ENCODE measurements at regions not wholly inside any gene's neighbourhood (a gene's known extent, or its start where the extent isn't known, plus 50 kb on each side); places are given as distances from the start of the nearest gene placed in this dataset.
"Not testable (repeated sequence)": the region's sequence is repeated elsewhere in the genome, so short reads cannot be mapped to it uniquely, and the experiment has no call there.

- no peak for TF ChIP-seq CTCF (conservative IDR thresholded peaks at IDR 0.05; ENCODE audit: low read depth, low read length)
- no peak overlapping the region for H3K4me3 ChIP-seq (ENCODE audit: low read depth, low read length)
- DNase-seq (ENCODE audit: low read depth), result no peak
Observed at GRCh38 chr20:40868551-40869217, 159.9 kb upstream of the TOP1 start.

GRCh38 chr20:40869218-40870147 is 159.1 kb upstream of the TOP1 start:
- no peak overlapping the region for H3K4me3 ChIP-seq (ENCODE audit: low read depth, low read length)
- no peak for DNase-seq (ENCODE audit: low read depth)
- no peak for TF ChIP-seq CTCF (conservative IDR thresholded peaks at IDR 0.05; ENCODE audit: low read depth, low read length)

- no peak for DNase-seq (ENCODE audit: low read depth)
- H3K4me3 ChIP-seq (ENCODE audit: low read depth, low read length), result no peak overlapping the region
- TF ChIP-seq CTCF (conservative IDR thresholded peaks at IDR 0.05; ENCODE audit: low read depth, low read length), result no peak
Observed at GRCh38 chr20:40875116-40876085, 153.2 kb upstream of the TOP1 start.

- H3K4me3 ChIP-seq (ENCODE audit: low read depth, low read length); DNase-seq (ENCODE audit: low read depth): not testable (repeated sequence)
Observed at GRCh38 chr20:40878099-40878498, 150.5 kb upstream of the TOP1 start.

GRCh38 chr20:40880063-40880728 is 148.4 kb upstream of the TOP1 start:
- no peak for DNase-seq (ENCODE audit: low read depth)
- no peak overlapping the region for H3K4me3 ChIP-seq (ENCODE audit: low read depth, low read length)
- peak; percentile 6 for TF ChIP-seq CTCF (conservative IDR thresholded peaks at IDR 0.05; ENCODE audit: low read depth, low read length)

GRCh38 chr20:40880729-40881109 is 147.9 kb upstream of the TOP1 start:
- TF ChIP-seq CTCF (conservative IDR thresholded peaks at IDR 0.05; ENCODE audit: low read depth, low read length), result no peak
- H3K4me3 ChIP-seq (ENCODE audit: low read depth, low read length), result no peak overlapping the region
- DNase-seq (ENCODE audit: low read depth), result no peak

Measured in epithelial cell of proximal tubule (primary cell).